Endothelial cell of umbilical vein (primary cell): ENCODE measurements at regions not wholly inside any gene's neighbourhood (a gene's known extent, or its start where the extent isn't known, plus 50 kb on each side); places are given as distances from the start of the nearest gene placed in this dataset.

Experiments
- CTCF ChIP-seq, 2 donors: IDR thresholded peaks; 1 replicate in 1 of 2; 2 replicates in 1 of 2; pipeline ENCODE4 v1.5.1; 2011; ENCODE audit warnings: low read length in 2 of 2, mild to moderate bottlenecking in 2 of 2, moderate library complexity in 2 of 2, control low read depth in 1 of 2, inconsistent platforms in 1 of 2, low read depth in 1 of 2; ENCODE audit not compliant: insufficient read depth in 1 of 2; ENCODE audit errors: extremely low read depth in 1 of 2
- POLR2A ChIP-seq: IDR thresholded peaks from 2 replicates; pipeline ENCODE4 v1.6.1; 2012; ENCODE audit warnings: low read depth, mild to moderate bottlenecking, control low read depth, low read length

- TF ChIP-seq CTCF (IDR thresholded peaks at IDR 0.05; ENCODE audit: extremely low read depth in 1 of 2, insufficient read depth in 1 of 2, low read depth in 1 of 2, low read length in 2 of 2) (no peak), POLR2A (no peak)
Measured at GRCh38 chr6:51301962-51302361, 483.3 kb downstream of the TFAP2B start.
